Liver (tissue), 3 donors: ENCODE measurements at regions not wholly inside any gene's neighbourhood (a gene's known extent, or its start where the extent isn't known, plus 50 kb on each side); places are given as distances from the start of the nearest gene placed in this dataset.

Experiments
- EGR1 ChIP-seq, 2 donors: IDR thresholded peaks; 2 replicates each; pipeline ENCODE4 v1.6.1; 2016 to 2018; ENCODE audit warnings: antibody characterized with exemption in 2 of 2, low read depth in 2 of 2
- GABPA ChIP-seq, 2 donors: IDR thresholded peaks in 1 of 2; conservative IDR thresholded peaks in 1 of 2; 2 replicates each; pipeline ENCODE4 v1.6.1; 2016; ENCODE audit warnings: antibody characterized with exemption in 2 of 2, mild to moderate bottlenecking in 1 of 2, moderate library complexity in 1 of 2
- TF ChIP-seq, protein P1 (sequence below): IDR thresholded peaks from 2 replicates; pipeline ENCODE4 v1.6.1; 2016; ENCODE audit warnings: antibody characterized with exemption
- TF ChIP-seq, protein P2 (sequence below): fragments of 150-350 bp; IDR thresholded peaks from 2 replicates; pipeline ENCODE4 v1.5.1; 2017; ENCODE audit warnings: improper control_type of control experiment, low read depth, low read length; ENCODE audit not compliant: missing input control
- TF ChIP-seq, protein P3 (sequence below): IDR thresholded peaks from 2 replicates; pipeline ENCODE4 v1.6.1; 2016; ENCODE audit warnings: antibody characterized with exemption
- donor health status: healthy.
- donor health status: healthy.

DNA sequence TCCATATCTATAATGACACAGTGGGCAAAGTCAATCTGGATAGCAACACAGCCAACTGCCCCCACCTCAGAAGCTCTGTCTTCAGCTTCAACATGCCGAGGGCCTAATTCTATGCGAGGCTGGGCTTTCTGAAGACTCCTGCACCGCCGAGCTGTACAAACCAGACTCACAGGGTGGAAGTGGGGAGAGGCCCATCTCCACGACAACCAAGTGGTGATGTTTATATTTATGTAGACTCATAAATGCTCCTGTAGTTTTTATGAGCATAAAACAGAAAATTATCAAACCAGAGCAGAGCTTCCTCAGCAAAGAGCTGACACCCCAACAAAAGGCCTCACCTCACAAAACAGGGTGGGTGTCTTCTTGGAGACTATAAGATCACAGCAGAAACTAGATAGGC lies 77.0 kb upstream of the LGALSL start:
- TF ChIP-seq, protein P1, sequence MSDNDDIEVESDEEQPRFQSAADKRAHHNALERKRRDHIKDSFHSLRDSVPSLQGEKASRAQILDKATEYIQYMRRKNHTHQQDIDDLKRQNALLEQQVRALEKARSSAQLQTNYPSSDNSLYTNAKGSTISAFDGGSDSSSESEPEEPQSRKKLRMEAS, result no peak
- TF ChIP-seq, protein P2, sequence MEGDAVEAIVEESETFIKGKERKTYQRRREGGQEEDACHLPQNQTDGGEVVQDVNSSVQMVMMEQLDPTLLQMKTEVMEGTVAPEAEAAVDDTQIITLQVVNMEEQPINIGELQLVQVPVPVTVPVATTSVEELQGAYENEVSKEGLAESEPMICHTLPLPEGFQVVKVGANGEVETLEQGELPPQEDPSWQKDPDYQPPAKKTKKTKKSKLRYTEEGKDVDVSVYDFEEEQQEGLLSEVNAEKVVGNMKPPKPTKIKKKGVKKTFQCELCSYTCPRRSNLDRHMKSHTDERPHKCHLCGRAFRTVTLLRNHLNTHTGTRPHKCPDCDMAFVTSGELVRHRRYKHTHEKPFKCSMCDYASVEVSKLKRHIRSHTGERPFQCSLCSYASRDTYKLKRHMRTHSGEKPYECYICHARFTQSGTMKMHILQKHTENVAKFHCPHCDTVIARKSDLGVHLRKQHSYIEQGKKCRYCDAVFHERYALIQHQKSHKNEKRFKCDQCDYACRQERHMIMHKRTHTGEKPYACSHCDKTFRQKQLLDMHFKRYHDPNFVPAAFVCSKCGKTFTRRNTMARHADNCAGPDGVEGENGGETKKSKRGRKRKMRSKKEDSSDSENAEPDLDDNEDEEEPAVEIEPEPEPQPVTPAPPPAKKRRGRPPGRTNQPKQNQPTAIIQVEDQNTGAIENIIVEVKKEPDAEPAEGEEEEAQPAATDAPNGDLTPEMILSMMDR, result no peak
- TF ChIP-seq, protein P3, sequence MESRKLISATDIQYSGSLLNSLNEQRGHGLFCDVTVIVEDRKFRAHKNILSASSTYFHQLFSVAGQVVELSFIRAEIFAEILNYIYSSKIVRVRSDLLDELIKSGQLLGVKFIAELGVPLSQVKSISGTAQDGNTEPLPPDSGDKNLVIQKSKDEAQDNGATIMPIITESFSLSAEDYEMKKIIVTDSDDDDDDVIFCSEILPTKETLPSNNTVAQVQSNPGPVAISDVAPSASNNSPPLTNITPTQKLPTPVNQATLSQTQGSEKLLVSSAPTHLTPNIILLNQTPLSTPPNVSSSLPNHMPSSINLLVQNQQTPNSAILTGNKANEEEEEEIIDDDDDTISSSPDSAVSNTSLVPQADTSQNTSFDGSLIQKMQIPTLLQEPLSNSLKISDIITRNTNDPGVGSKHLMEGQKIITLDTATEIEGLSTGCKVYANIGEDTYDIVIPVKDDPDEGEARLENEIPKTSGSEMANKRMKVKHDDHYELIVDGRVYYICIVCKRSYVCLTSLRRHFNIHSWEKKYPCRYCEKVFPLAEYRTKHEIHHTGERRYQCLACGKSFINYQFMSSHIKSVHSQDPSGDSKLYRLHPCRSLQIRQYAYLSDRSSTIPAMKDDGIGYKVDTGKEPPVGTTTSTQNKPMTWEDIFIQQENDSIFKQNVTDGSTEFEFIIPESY, result no peak
- TF ChIP-seq GABPA (IDR thresholded peaks at IDR 0.05 in 1 of 2, conservative IDR thresholded peaks at IDR 0.05 in 1 of 2) (no peak), EGR1 (IDR thresholded peaks at IDR 0.05; ENCODE audit: low read depth in 2 of 2) (no peak)
